ENCODE measurements at regions not wholly inside any gene's neighbourhood (a gene's known extent, or its start where the extent isn't known, plus 50 kb on each side); places are given as distances from the start of the nearest gene placed in this dataset.

GRCh38 chr11:45391168-45391850, 105.2 kb upstream of the SYT13 start (continued):
- TF ChIP-seq SKIL (CRISPR knock-in tag; IDR thresholded peaks at IDR 0.05; ENCODE audit: borderline replicate concordance) = peak; percentile 90
- TF ChIP-seq EP300 (IDR thresholded peaks at IDR 0.05; ENCODE audit: low read depth in 2 of 2, low read length in 2 of 2) = peak in 1 of 2 experiments; percentile 87; a peak in 2 of 4 replicates
- TF ChIP-seq EP300 (CRISPR knock-in tag; IDR thresholded peaks at IDR 0.05; ENCODE audit: borderline replicate concordance) = peak; percentile 78; the same call in 1 of the 2 replicates
- peak; percentile 27; the same call in 1 of the 2 replicates for TF ChIP-seq ZNF362 (CRISPR knock-in tag; IDR thresholded peaks at IDR 0.05; ENCODE audit: borderline replicate concordance)
- no peak for TF ChIP-seq SETDB1 (CRISPR knock-in tag; IDR thresholded peaks at IDR 0.05; ENCODE audit: borderline replicate concordance)
- peak; percentile 23; the same call in 1 of the 2 replicates for TF ChIP-seq ZNF160 (CRISPR knock-in tag; IDR thresholded peaks at IDR 0.05)
- peak; percentile 85; the same call in 1 of the 2 replicates for TF ChIP-seq ZNF746 (CRISPR knock-in tag; IDR thresholded peaks at IDR 0.05)
- no peak for TF ChIP-seq TRAFD1 (CRISPR knock-in tag; IDR thresholded peaks at IDR 0.05; ENCODE audit: borderline replicate concordance)
- no peak for TF ChIP-seq SIX1 (CRISPR knock-in tag; IDR thresholded peaks at IDR 0.05; ENCODE audit: borderline replicate concordance)
- peak; percentile 74 for TF ChIP-seq PATZ1 (CRISPR knock-in tag; IDR thresholded peaks at IDR 0.05)
- peak; percentile 90 for TF ChIP-seq FOXP4 (CRISPR knock-in tag; IDR thresholded peaks at IDR 0.05)
- no peak for TF ChIP-seq DNMT3B (CRISPR knock-in tag; conservative IDR thresholded peaks at IDR 0.05)
- no peak for TF ChIP-seq KLF15 (CRISPR knock-in tag; IDR thresholded peaks at IDR 0.05; ENCODE audit: borderline replicate concordance)
- no peak for TF ChIP-seq NONO (IDR thresholded peaks at IDR 0.05)
- TF ChIP-seq NONO (CRISPR knock-in tag; conservative IDR thresholded peaks at IDR 0.05) = peak; percentile 44; the same call in 1 of the 2 replicates
- peak; percentile 52; the same call in 1 of the 2 replicates for TF ChIP-seq ZMYM3 (CRISPR knock-in tag; IDR thresholded peaks at IDR 0.05)
- TF ChIP-seq SMAD9 (CRISPR knock-in tag; IDR thresholded peaks at IDR 0.05) = no peak; the same call in 1 of the 2 replicates
- peak; percentile 17; the same call in 1 of the 2 replicates for TF ChIP-seq ZBTB7A (CRISPR knock-in tag; IDR thresholded peaks at IDR 0.05)
